MCF 10A (cell line): ENCODE measurements at regions not wholly inside any gene's neighbourhood (a gene's known extent, or its start where the extent isn't known, plus 50 kb on each side); places are given as distances from the start of the nearest gene placed in this dataset.

Experiments used
- BruUV-seq: library from RNA; stranded (reverse); fragments of 400-500 nt; replicated peaks from 2 replicates; lab custom pipeline; 2021; lab: Mats Ljungman, UMichigan
- CTCF ChIA-PET: fragments of 300-600 bp; sonication (Branson Sonifier 250); formaldehyde crosslinking; extraction: SDS; loops from one replicate; lab custom pipeline; 2021; ENCODE audit warnings: antibody characterized with exemption, inconsistent platforms; lab: Yijun Ruan, JAX
- POLR2A ChIA-PET: fragments of 300-600, 350-650 bp; sonication (Branson Sonifier 250); formaldehyde crosslinking; extraction: SDS; loops from one replicate; lab custom pipeline; 2020; ENCODE audit warnings: antibody characterized with exemption, inconsistent platforms; lab: Yijun Ruan, JAX
- DNase-seq: peaks from one replicate; pipeline ENCODE4 v3.0.0-alpha.2; 2018; ENCODE audit not compliant: unreplicated experiment
- H3K27ac Mint-ChIP-seq: one replicate; pipeline ENCODE4 v1.8.0; 2022; ENCODE audit warnings: mild to moderate bottlenecking, low read depth, mixed read lengths; ENCODE audit not compliant: unreplicated experiment
- H3K27me3 Mint-ChIP-seq: one replicate; pipeline ENCODE4 v1.8.0; 2022; ENCODE audit warnings: mixed read lengths; ENCODE audit not compliant: insufficient read depth, unreplicated experiment
- H3K36me3 Mint-ChIP-seq: one replicate; pipeline ENCODE4 v1.8.0; 2022; ENCODE audit warnings: mild to moderate bottlenecking, moderate library complexity, mixed read lengths; ENCODE audit not compliant: insufficient read depth, unreplicated experiment
- H3K4me1 Mint-ChIP-seq: one replicate; pipeline ENCODE4 v1.8.0; 2022; ENCODE audit warnings: mixed read lengths; ENCODE audit not compliant: insufficient read depth, unreplicated experiment
- H3K4me3 Mint-ChIP-seq: one replicate; pipeline ENCODE4 v1.8.0; 2022; ENCODE audit warnings: mild to moderate bottlenecking, moderate library complexity, mixed read lengths; ENCODE audit not compliant: unreplicated experiment
- H3K9me3 Mint-ChIP-seq: one replicate; pipeline ENCODE4 v1.8.0; 2022; ENCODE audit warnings: mixed read lengths; ENCODE audit not compliant: unreplicated experiment
- CTCF ChIP-seq: fragments of 200-600 bp; IDR thresholded peaks from one replicate; pipeline ENCODE4 v1.8.0; 2022; ENCODE audit warnings: antibody characterized with exemption, mild to moderate bottlenecking; ENCODE audit not compliant: unreplicated experiment
- intact Hi-C: fragments of 100-400 bp; cut with micrococcal nuclease; formaldehyde crosslinking; loops from 2 replicates; pipeline ENCODE4 v1.14.1; 2022

GRCh38 chr17:59505610-59506276 is 59.7 kb upstream of the DHX40 start:
- intact Hi-C loops = no loop called here
- Mint-ChIP-seq H3K4me1 (no peaks in the 10 kb centered on the region), H3K27ac (no peak overlapping the region), H3K4me3 (no peak overlapping the region), H3K27me3 (no peaks in the 10 kb centered on the region), H3K36me3 (no peaks in the 10 kb centered on the region), H3K9me3 (no peaks in the 10 kb centered on the region)
- peak; percentile 52 for DNase-seq
- CTCF ChIA-PET = interaction anchor here (1.1 to 1.6 kb wide), 2 partner anchors 16 to 65 kb away, joined by 3 to 5 read pairs; no protein-coding TSS in a partner anchor
- POLR2A ChIA-PET = no interaction called here
- BruUV-seq = no TSS peak
- TF ChIP-seq CTCF = no peak

GRCh38 chr17:59506894-59507726 is 58.3 kb upstream of the DHX40 start:
- intact Hi-C loops = no loop called here
- Mint-ChIP-seq H3K27ac (no peak overlapping the region), H3K36me3 (no peaks in the 10 kb centered on the region), H3K4me1 (no peaks in the 10 kb centered on the region), H3K4me3 (no peak overlapping the region), H3K27me3 (no peaks in the 10 kb centered on the region), H3K9me3 (no peaks in the 10 kb centered on the region)
- DNase-seq = no peak
- no peak for TF ChIP-seq CTCF
- POLR2A ChIA-PET = interaction anchor here (0.6 to 1.2 kb wide), 2 partner anchors 11 to 298 kb away, joined by 3 to 5 read pairs; no protein-coding TSS in a partner anchor
- BruUV-seq = no TSS peak
- CTCF ChIA-PET = interaction anchor here (1.1 to 1.6 kb wide), 2 partner anchors 15 to 193 kb away, joined by 3 to 5 read pairs; no protein-coding TSS in a partner anchor

GRCh38 chr17:59508999-59509625 is 56.3 kb upstream of the DHX40 start:
- Mint-ChIP-seq H3K4me3 (no peak overlapping the region), H3K27me3 (no peaks in the 10 kb centered on the region), H3K36me3 (no peaks in the 10 kb centered on the region), H3K27ac (no peak overlapping the region), H3K4me1 (peaks cover 3% of the 10 kb centered on the region), H3K9me3 (no peaks in the 10 kb centered on the region)
- CTCF ChIA-PET = interaction anchor here (0.8 kb wide), 1 partner anchor 199 kb away, joined by 3 read pairs; no protein-coding TSS in a partner anchor
- intact Hi-C loops = no loop called here
- DNase-seq = no peak
- BruUV-seq = no TSS peak
- POLR2A ChIA-PET = interaction anchor here (0.6 kb wide), 1 partner anchor 8 kb away, joined by 3 read pairs; no protein-coding TSS in a partner anchor
- no peak for TF ChIP-seq CTCF
